ENCODE measurements at regions not wholly inside any gene's neighbourhood (a gene's known extent, or its start where the extent isn't known, plus 50 kb on each side); places are given as distances from the start of the nearest gene placed in this dataset.

GRCh38 chr12:87846045-87846444, 183.2 kb downstream of the C12orf50 start:
- no peak for DNase-seq (ENCODE audit: low read depth)

- no peak for DNase-seq (ENCODE audit: low read depth)
Measured at GRCh38 chr12:87841935-87842334, 187.3 kb downstream of the C12orf50 start.

- DNase-seq (ENCODE audit: low read depth), result no peak
Measured at GRCh38 chr12:87836190-87836589, 193.0 kb downstream of the C12orf50 start.

GRCh38 chr12:87828382-87828973, 200.7 kb downstream of the C12orf50 start:
- no peak for DNase-seq (ENCODE audit: low read depth)

- no peak for DNase-seq (ENCODE audit: low read depth)
Measured at GRCh38 chr12:87827638-87828264, 201.4 kb downstream of the C12orf50 start.

GRCh38 chr12:87822923-87823322, 206.3 kb downstream of the C12orf50 start:
- DNase-seq (ENCODE audit: low read depth), result no peak

GRCh38 chr12:87820524-87821202, 208.5 kb downstream of the C12orf50 start:
- peak; percentile 29 for DNase-seq (ENCODE audit: low read depth)

- DNase-seq (ENCODE audit: low read depth), result no peak
Measured at GRCh38 chr12:87818441-87818840, 210.8 kb downstream of the C12orf50 start.

- peak; percentile 24 for DNase-seq (ENCODE audit: low read depth)
Measured at GRCh38 chr12:87815771-87816585, 213.2 kb downstream of the C12orf50 start.

- peak; percentile 44 for DNase-seq (ENCODE audit: low read depth)
Measured at GRCh38 chr12:87814625-87815024, 214.6 kb downstream of the C12orf50 start.

GRCh38 chr12:87813476-87814234, 215.5 kb downstream of the C12orf50 start:
- peak; percentile 48 for DNase-seq (ENCODE audit: low read depth)

- no peak for DNase-seq (ENCODE audit: low read depth)
Measured at GRCh38 chr12:87812681-87813080, 216.5 kb downstream of the C12orf50 start.

- no peak for DNase-seq (ENCODE audit: low read depth)
Measured at GRCh38 chr12:87812030-87812429, 217.2 kb downstream of the C12orf50 start.

- DNase-seq (ENCODE audit: low read depth), result no peak
Measured at GRCh38 chr12:87809916-87810315, 219.3 kb downstream of the C12orf50 start.

GRCh38 chr12:87807086-87807485, 222.1 kb downstream of the C12orf50 start:
- no peak for DNase-seq (ENCODE audit: low read depth)

- DNase-seq (ENCODE audit: low read depth), result no peak
Measured at GRCh38 chr12:87806310-87806709, 222.9 kb downstream of the C12orf50 start.

- no peak for DNase-seq (ENCODE audit: low read depth)
Measured at GRCh38 chr12:87804386-87804785, 224.8 kb downstream of the C12orf50 start.

- no peak for DNase-seq (ENCODE audit: low read depth)
Measured at GRCh38 chr12:87802721-87803011, 226.5 kb downstream of the C12orf50 start.

GRCh38 chr12:87801860-87802720, 227.1 kb downstream of the C12orf50 start:
- peak; percentile 69 for DNase-seq (ENCODE audit: low read depth)

GRCh38 chr12:87796961-87797516, 232.2 kb downstream of the C12orf50 start:
- DNase-seq (ENCODE audit: low read depth), result peak; percentile 24

All from myocyte (in vitro differentiated cells).